Putamen (tissue), 1 donor: ENCODE measurements at regions not wholly inside any gene's neighbourhood (a gene's known extent, or its start where the extent isn't known, plus 50 kb on each side); places are given as distances from the start of the nearest gene placed in this dataset.
"Not testable (repeated sequence)": the region's sequence is repeated elsewhere in the genome, so short reads cannot be mapped to it uniquely, and the experiment has no call there.

ENCODE experiments used
- DNase-seq: peaks from one replicate; pipeline ENCODE4 v3.0.0-alpha.2; 2016; ENCODE audit warnings: low spot score

DNA sequence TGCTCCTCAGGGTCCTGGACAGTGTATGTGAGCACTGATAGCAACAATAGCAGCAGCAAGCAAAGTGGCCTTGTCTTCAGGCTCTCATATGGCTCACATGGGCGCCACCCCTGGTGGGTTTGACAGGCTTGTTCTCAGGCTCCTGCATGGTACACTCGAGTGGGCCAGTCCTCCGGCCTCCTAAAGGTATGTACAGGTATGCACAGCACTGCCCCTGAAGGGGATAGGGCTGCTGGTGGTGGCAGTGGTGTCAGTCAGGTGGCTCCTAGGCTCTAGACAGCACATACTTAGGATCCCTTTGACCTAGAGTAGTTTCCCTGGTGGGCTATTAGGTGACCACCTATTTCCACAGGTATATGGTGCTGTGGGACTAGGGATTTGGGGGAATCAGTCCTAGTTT is 79.8 kb downstream of the LGALS9B start:
- DNase-seq, result not testable (repeated sequence)

DNA sequence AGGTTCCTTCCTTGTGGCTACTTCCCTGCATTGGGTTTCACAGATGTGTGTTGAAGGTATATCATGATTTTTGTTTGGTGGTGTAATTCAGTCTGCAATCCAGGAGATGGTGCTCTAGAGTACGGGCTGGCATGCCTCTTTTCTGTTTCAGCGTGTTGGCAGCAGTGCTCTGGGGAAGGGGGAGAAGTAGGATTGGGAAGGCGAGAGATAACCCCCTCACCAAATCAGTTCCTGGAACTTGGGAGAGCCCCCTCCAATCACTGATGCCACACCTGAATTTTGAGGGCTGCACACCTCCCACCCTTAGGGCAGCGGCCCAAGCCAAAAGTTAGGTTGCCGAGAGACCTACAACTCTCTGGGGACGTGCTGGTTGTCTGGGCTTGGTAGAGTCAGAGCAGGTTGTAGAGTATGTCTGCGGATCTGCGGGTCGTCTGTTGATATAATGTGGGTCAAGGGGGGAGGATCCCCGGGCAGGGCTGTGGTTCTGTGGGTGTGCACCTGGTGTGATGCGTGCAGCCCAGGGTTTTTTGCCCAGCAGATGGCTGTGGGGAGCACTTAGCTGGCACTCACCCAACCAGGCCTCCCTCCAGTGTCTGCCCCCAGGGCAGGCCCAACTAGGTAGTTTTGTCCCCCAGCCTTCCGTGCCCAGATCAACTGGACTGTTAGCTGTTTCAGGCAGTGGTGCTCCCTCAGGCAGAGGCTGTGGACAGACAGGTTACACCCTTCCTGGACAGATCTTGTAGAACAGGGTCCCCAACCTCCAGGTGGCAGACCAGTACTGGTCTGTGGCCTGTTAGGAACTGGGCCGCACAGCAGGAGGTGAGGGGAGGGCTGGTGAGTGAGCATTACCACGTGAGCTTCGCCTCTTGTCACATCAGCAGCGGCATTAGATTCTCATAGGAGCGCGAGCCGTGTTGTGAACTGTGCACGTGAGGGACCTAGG is 85.7 kb downstream of the LGALS9B start:
- peak; percentile 7 for DNase-seq

DNA sequence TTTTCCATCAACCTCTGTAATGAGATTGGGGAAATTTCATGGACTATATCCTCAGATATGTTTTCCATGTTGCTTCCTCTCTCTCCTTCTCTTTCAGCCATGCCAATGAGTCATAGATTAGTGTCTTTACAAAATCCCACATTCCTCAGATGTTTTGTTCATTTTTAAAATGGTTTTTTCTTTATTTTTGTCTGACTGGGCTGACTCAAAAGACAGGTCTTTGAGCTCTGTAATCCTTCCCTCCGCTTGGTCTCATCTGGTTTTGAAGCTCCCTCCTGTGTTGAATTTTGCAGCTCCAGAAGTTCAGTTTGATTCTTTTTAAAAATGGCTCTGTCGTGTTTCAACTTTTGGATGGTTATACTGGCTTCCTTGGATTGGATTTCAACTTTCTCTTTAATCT is 86.7 kb downstream of the LGALS9B start:
- not testable (repeated sequence) for DNase-seq

DNA sequence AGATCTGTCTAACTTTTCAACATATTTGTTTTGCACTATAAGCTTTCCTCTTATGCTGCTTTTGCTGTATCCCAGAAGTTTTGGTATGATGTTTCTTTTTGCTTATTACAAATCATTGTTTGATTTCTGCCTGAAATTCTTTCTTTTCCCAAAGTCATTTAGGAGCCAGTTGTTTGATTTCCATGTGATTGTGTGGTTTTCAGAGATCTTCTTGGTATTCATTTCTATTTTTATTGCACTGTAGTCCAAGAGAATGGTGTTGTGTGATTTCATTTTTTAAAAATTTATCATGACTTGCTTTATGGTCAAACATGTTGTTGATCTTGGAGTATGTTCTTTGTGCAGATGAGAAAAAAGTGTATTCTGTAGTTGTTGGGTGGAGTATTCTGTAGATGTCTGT is 88.1 kb downstream of the LGALS9B start:
- not testable (repeated sequence) for DNase-seq

DNA sequence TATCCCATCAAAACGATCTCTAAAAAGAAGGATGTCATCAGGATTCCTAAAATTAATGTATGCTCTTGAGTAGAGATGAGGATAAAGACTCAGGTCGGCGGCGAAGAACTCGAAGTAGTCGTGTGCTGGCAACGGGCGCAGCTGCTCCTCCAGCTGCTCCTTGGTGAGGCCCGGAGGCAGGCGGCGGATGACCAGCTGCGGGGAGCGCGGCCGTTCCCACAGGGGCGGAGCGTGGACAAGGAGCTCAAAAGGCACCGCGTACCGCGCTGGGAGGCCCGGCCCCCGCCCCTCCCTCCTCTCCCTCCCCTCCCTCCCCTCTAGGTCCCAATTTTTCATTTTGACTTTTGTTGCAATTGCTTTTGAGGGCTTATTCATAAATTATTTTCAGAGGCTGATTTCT is 90.7 kb downstream of the LGALS9B start:
- DNase-seq, result not testable (repeated sequence)

DNA sequence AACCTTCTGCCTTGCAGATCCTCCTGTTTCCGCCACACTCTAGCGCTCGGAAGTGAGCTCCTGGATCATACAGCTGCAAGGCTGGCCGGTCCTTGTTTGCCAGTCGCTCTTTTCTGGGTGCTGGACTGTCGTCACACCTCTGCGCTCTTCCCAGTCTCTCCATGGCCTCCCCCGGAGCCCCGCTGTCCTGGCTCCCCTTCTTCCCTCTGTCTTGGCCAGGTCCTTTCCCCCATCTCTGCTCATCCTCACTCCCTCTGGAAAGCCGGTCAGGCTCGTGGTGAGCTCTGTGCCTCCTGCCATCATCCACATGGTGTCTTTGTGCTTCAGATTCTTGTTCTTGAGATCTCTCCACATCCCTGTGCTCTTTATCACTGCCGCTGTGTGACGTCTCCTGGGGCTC is 91.6 kb downstream of the LGALS9B start:
- not testable (repeated sequence) for DNase-seq
